ENCODE measurements at regions not wholly inside any gene's neighbourhood (a gene's known extent, or its start where the extent isn't known, plus 50 kb on each side); places are given as distances from the start of the nearest gene placed in this dataset.

GRCh38 chr6:104473021-104473429 lies 386.7 kb downstream of the HACE1 start:
- Histone ChIP-seq H3K23ac (ENCODE audit: insufficient read length) (no peak overlapping the region), H4K5ac (ENCODE audit: insufficient read length, low read depth, low read length) (no peak overlapping the region), H2AFZ (ENCODE audit: low read length) (no peak overlapping the region), H3K4me2 (ENCODE audit: insufficient read depth in 1 of 2, low read depth in 2 of 2, low read length in 2 of 2) (peak overlapping the region; percentile 45 to 60), H3K23me2 (ENCODE audit: low read depth, low read length) (no peaks in the 10 kb centered on the region), H4K91ac (replicated peaks; ENCODE audit: insufficient read length, low read length) (no peak overlapping the region), H3K4me1 (replicated peaks in 1 of 4; ENCODE audit: control insufficient read depth in 3 of 4, insufficient read depth in 4 of 4, low read length in 3 of 4) (peaks cover 1 to 12% (median 8%) of the 10 kb centered on the region in 4 experiments; a peak in 4 of 7 replicates), H2BK5ac (ENCODE audit: low read depth, low read length) (no peak overlapping the region), H3K18ac (ENCODE audit: extremely low read depth, low read length) (no peak overlapping the region), H3K9ac (replicated peaks in 1 of 4; ENCODE audit: extremely low read depth in 1 of 4, low read depth in 3 of 4, low read length in 3 of 4) (no peak overlapping the region), H3K9me3 (ENCODE audit: insufficient read depth in 2 of 2, low read depth in 1 of 2, low read length in 1 of 2) (no peaks in the 10 kb centered on the region), H4K20me1 (replicated peaks in 1 of 2; ENCODE audit: control insufficient read depth in 1 of 2, insufficient read depth in 2 of 2, low read length in 2 of 2) (no peaks in the 10 kb centered on the region), H2BK120ac (replicated peaks; ENCODE audit: low read depth, low read length) (no peak overlapping the region), H3K14ac (ENCODE audit: insufficient read length) (no peak overlapping the region), H3K27me3 (replicated peaks in 1 of 4; ENCODE audit: control insufficient read depth in 3 of 4, extremely low read depth in 1 of 4, insufficient read depth in 3 of 4, low read length in 3 of 4) (no peaks in the 10 kb centered on the region), H2AK5ac (ENCODE audit: low read depth, low read length) (no peak overlapping the region), H2BK20ac (ENCODE audit: low read length) (no peak overlapping the region), H3K4me3 (ENCODE audit: extremely low read depth in 1 of 4, insufficient read depth in 2 of 4, low read depth in 3 of 4, low read length in 4 of 4) (peak overlapping the region in 1 of 4 experiments; percentile 34; a peak in 2 of 8 replicates), H3K4ac (replicated peaks; ENCODE audit: insufficient read length, low read depth, low read length) (no peak overlapping the region), H4K8ac (ENCODE audit: extremely low read depth, insufficient read depth, low read length) (no peak overlapping the region), H3K79me1 (ENCODE audit: low read depth, low read length) (no peaks in the 10 kb centered on the region), H3K56ac (replicated peaks; ENCODE audit: insufficient read length, low read depth, low read length) (no peak overlapping the region), H3K79me2 (ENCODE audit: control insufficient read depth in 1 of 2, insufficient read depth in 2 of 2, low read length in 2 of 2) (no peaks in the 10 kb centered on the region), H3K27ac (ENCODE audit: low read depth, low read length) (no peak overlapping the region), H2BK12ac (ENCODE audit: low read depth, low read length) (no peak overlapping the region), H3K36me3 (ENCODE audit: control insufficient read depth in 2 of 4, insufficient read depth in 4 of 4, low read length in 3 of 4) (no peaks in the 10 kb centered on the region), H2BK15ac (ENCODE audit: low read length) (no peak overlapping the region)
- no peak for TF ChIP-seq NRF1 (IDR thresholded peaks at IDR 0.05; ENCODE audit: low read depth, low read length)
- peak in 1 of 2 experiments; percentile 83; a peak in 2 of 4 replicates for TF ChIP-seq SIN3A (conservative IDR thresholded peaks at IDR 0.05 in 1 of 2, IDR thresholded peaks at IDR 0.05 in 1 of 2; ENCODE audit: low read depth in 1 of 2, low read length in 2 of 2)
- TF ChIP-seq CTBP2 (IDR thresholded peaks at IDR 0.05; ENCODE audit: borderline replicate concordance, insufficient read depth, insufficient read length, low read length) = peak; percentile 97
- no peak for TF ChIP-seq ZNF274 (IDR thresholded peaks at IDR 0.05; ENCODE audit: borderline replicate concordance, extremely low read depth, low read length)
- TF ChIP-seq CHD2 (IDR thresholded peaks at IDR 0.05; ENCODE audit: low read length) = no peak
- 17% methylated on average over 4 of the region's 4 CpGs; no CpG with 5 or more reads in 1 of the 2 experiments for WGBS, 2 experiments (ENCODE audit: extremely low coverage in 1 of 2, insufficient coverage in 1 of 2, insufficient read length in 1 of 2, insufficient replicate concordance in 2 of 2, low coverage in 1 of 2, low lambda C conversion rate in 2 of 2, missing lambda C conversion rate in 1 of 2)
- DNase-seq (ENCODE audit: low read depth in 1 of 2, low spot score in 2 of 2) (peak; percentile 25 to 49), FAIRE-seq (peak; percentile 88)
- CTCF ChIA-PET (ENCODE audit: partially characterized antibody) = interaction anchor here (0.7 to 2.5 kb wide), 8 partner anchors 9 to 439 kb away, joined by 3 to 5 read pairs (median 4); no protein-coding TSS in a partner anchor
- POLR2A ChIA-PET (ENCODE audit: partially characterized antibody) = no interaction called here

All from H1 (cell line).